ENCODE measurements at regions not wholly inside any gene's neighbourhood (a gene's known extent, or its start where the extent isn't known, plus 50 kb on each side); places are given as distances from the start of the nearest gene placed in this dataset.

DNA sequence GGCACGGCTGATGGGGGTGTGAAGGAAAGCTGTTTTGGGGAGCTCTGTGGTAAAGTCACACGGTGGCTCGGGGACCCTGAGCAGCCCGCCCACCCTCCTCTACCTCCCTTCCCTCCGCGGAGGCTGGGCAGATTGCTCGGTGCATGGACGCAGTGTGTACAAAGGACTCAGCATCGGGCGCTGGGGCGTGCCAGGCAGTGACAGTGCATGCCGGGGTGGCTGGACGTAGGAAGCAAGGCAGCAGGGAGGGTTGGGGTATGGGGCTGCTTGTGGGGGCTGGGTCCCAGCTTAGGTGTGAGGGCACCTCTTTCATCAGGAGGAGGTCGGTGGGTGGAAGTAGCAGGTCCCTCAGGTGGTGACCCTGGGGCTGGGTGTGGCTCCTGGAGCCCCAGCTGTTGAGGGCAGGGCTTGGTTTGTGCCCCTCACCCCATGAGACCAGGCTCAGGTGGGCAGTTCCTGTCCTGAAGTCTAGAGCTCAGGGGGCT is 159.9 kb upstream of the GSE1 start:
- no peak for DNase-seq

DNA sequence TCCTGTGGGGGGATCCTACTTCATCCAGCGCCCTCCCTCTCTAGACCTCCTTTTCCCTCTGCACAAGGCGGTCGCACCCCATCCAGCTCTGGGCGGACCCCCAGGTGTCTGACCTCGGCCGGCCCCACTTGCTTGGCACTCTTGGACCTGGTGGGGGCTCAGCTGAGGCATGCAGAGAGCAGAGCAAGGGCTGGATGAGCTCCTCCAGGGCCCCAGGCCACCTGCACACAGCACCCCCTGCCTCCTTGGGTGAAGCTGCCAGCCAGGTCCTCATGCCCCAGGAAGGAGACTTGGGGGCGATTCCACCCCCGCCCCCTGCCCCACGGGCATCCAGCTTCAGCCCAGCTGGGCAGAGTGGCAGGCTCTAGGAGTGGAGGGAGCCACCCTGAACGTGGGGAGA is 159.4 kb upstream of the GSE1 start:
- DNase-seq = no peak

- no peak for DNase-seq
These were observed 158.8 kb upstream of the GSE1 start for GRCh38 chr16:85454171-85454872.

- no peak for DNase-seq
These were observed 157.6 kb upstream of the GSE1 start for GRCh38 chr16:85455534-85455933.

DNA sequence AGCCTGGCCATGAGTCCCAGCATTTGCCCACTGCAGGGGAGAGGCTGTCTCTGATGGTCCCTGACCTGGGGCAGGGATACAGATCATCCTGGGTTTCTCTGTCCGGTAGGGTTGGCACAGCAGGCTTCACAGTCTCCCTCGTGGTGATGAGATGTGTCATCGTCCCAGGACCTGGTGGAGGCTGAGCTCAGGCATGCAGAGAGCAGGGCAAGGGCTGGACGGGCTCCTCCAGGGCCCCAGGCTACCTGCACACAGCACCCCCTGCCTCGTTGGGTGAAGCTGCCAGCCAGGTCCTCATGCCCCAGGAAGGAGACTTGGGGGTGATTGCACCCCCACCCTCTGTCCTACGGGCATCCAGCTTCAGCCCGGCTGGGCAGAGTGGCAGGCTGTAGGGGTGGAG is 155.8 kb upstream of the GSE1 start:
- DNase-seq = no peak

- no peak for DNase-seq
These were observed 154.2 kb upstream of the GSE1 start for GRCh38 chr16:85458968-85459367.

DNA sequence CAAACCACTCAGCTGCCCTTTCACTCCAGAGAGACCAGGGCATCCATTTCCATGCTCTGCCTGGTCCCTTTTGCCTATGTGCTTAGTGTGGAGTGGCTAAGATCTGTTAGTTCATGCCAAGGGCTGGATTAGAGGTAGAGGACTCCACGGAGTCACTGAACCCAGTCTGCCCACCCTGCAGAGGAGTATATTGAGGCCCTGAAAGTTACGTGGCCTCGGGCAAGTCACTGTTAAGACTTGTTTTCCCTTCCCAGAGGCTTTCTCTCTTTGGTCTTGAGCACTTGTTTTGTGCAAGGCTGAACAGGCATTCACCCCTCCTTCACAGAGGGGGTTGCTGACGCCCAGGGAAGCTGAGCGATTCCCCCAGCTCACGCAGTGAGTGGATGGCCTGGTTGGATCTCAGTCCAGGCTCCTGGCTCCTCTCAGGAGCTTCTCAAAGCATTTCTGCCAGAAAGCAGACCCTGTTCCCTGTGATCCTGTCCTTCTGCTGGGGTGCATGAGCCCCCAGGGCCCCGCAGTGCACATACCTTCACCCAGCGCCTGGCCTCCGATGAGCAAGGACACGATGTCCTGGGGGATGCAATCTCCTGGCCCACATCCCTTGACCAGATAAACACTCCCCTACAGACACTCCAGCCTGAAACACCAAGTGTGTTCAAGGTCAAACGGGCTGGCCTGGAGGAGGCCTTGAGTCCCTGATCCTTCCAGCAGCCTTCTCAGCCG is 153.4 kb upstream of the GSE1 start:
- no peak for DNase-seq

GRCh38 chr16:85460252-85461021 is 152.7 kb upstream of the GSE1 start:
- DNase-seq = peak; percentile 10

- peak; percentile 59 for DNase-seq
These were observed 151.9 kb upstream of the GSE1 start for GRCh38 chr16:85461022-85461813.

DNA sequence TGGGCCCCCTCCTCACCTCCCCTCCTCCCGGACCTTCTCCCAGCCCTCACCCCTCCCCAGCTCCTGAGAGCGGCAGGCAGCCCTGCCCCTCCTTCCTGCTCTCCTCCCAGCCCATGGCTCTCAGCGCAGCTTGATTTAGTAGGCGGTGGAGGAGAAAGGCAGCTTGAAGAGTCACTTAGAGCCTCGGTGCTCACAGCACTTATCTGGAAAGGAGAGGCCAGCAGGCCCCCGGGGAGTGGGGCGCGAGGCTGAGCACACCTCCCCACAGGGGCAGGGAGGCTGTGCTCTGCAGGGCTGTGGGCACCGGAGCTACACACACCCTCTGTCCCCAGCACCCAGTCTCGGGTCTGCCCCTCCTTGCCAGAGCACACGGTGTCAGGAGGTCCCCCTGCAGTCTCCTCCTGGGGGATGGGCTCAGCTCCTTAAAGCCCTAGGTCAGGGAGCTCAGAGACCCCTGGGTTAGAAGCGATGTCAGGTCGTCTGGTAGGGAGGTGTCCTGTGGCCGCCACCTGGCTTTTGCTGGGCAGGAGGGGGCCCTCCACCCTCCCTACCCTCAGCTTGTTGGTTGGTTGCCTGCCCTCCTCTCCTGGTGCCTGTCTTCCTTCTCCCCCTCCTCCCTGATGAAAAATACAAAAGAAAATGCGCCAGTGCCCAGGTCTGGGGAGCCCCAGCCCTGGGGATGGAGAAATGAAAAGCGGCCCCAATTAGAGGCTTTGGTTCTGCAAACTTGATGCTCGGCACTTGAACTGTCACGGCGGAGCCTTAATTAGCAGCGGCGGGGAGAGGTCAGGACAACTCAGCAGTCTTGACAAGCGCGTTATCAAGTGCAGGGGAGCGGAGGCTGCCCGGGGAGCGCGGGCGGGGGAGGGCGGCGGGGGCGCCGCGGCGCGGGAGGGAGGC is 151.1 kb upstream of the GSE1 start:
- DNase-seq = no peak

DNA sequence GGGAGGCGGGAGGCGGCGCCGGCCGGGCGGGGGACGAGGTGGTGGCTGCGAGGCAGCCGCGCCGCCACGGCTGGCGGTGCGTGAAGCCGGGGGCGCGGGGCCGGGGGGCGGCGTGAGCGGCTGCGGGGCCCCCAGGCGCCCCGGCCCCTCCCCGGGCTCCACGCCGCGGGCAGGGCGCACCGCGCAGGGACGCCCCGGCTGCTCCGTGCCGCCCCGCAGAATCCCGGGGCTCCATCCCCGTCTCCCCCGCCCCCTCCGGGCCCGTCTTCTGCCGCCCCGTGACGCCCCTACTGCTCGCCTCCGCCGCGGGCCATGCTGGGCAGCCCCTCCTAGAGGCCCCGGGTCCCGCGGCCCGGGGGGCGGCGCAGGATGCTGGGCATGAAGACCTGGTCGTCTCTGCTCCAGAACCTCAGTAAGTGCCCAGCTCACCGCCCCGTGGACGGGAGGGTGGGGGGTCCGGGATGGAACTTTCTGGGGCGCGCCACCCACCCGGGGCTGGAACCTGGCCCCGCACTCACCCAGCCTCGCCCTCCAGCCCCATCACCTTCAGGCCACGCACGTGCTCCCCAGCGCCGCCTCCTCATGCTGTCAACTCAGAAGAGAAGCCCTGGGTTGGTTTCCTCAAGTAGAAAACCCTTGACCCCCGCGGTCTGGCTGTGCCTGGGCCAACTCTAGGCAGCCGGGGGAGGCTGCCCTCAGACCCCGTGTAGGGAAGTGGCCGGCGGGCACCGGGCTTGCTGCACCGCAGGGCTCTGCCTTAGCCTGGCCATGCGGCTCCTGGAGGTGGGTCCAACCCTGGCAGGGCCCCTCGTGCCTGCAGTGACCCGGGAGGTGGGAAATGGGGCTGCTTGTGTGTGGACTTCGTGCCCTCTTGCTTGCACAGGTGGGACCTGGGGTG is 150.2 kb upstream of the GSE1 start:
- DNase-seq = no peak

DNA sequence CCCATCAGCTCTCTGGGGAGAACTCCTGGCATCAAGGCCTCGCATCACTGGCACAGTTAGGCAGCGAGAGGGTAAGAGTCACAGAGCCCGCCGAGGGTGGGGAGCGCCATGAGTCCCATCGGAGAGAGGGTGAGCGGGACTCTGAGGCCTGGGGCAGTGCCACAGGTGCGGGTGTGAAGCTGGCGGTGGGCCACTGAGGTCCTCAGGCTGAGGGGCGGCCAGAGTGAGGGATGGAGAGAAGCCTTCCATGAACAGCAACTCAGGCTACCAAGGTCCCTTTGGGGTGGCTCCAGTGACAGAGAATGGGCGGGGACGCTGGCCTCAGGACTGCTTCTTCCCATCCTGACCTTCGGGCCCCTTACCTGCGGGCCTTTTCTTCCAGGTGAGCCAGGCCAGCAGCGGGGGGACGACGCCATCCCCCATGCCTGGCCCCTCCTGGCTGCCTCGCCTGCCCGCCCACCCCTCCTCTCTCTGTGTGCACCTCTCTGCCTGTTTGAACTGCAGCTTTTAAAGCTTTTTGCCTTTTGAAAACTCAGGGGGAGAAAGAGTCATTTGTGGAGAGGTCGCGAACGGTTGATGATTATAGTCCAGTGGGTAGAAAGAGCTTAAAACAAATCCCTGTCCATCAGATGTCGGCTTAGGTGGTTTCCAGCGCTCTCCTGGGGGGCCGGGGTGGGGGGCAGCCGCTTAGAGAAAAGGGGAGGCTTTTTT is 149.3 kb upstream of the GSE1 start:
- DNase-seq = no peak

DNA sequence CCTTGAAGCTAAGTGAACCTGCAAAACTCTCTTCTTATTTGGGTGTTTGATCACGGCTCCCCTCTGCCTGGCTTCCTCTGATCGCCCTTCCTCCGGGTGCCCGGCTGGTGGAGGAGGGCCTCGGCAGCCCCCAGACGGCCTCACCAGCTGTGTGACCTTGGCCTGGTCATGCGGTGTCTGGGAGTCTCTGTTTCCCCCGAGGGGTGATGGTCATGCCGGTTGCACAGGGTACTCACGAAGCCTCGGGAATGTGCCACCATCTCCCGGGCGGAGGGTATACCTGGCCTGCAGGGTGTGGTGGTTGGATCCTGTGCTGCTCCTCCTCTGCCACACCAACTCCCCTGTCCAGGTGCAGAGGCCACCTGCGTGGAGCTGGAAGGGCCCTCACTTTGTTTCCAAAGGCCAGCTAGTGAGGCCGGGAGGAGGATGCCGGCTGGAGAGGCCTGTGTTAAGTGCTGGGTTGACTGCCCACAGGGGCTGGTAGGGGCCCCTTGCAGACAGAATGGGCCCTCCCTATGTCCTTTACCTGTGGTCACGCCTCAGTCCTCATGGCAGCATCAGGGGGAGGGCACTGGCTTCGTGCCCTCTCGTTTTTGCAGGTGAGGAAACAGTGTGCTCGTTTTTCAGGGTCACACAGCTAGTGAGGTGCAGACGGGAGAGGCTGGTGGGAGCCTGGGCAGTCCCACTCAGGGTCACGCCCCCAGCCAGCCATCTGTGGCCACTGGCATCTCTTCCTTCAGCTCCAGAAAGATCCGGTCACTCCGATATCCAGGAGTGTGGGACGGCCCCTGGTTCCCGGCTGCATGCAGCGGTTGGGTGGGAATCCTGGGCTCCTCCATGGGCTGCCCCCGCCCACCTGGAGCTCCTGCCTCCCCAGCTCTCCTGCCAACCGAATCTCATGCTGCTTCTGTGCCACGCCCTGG is 148.5 kb upstream of the GSE1 start:
- DNase-seq = no peak

GRCh38 chr16:85465328-85466303 is 147.5 kb upstream of the GSE1 start:
- no peak for DNase-seq

DNA sequence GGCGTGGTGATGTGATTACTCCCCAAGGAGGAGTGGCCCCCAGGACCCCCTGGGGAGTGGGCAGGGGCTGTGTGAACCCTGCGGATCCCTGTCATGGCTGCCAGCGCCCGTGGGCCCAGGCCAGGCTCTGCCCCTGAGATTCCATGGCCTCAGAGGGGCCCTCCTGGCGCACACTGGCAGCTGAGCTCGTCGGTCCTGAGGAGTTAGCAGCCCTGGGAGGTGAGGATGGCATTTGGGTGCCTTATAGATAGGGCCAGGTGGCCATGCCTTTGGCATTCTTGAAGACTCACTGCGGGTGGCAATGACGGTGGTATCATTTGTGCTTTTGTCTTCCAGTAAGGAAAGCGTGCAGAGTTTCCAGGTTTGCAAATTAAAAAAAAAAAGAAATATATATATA is 146.8 kb upstream of the GSE1 start:
- no peak for DNase-seq

GRCh38 chr16:85466989-85467388 is 146.1 kb upstream of the GSE1 start:
- DNase-seq = no peak

DNA sequence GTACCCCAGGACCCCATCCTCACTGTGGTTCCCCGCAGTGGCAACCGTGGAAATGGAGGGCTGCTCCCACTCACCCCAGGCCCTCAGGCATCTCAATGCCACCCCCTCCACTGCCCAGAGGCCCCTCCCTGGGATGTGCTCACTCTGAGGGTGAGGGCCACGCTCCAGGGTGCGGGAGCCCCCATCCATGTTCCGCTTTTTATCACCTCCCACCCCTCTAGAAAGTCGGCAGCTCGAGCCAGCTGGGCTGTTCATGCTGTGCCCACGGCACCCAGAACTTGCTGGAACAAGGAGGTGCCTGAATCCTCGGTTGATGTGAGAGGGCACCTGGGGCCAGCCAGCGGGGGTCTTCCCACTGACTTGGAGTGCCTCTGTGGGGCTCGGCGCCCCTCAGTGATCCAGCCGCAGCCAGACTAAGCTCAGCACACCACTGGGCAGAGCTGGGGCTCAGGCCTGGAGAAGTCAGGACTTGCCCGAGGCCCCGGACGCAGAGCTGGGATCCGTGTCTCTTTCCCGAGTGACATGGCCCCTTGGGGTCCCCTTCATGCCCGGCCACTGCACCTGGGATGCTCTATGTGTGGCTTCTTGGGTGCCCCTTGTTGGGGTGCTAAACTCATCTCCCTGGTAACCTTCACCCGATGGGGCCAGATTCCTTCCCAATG is 143.1 kb upstream of the GSE1 start:
- DNase-seq = no peak

Measured in suppressor macrophage treated with lipopolysaccharide for 4 hours (primary cell).